Prostate gland (tissue), 2 donors: ENCODE measurements at regions not wholly inside any gene's neighbourhood (a gene's known extent, or its start where the extent isn't known, plus 50 kb on each side); places are given as distances from the start of the nearest gene placed in this dataset.

Experiments used
- DNase-seq: peaks from one replicate; pipeline ENCODE4 v3.0.0-alpha.2; 2019; ENCODE audit warnings: low spot score
- H3K27ac ChIP-seq, 2 donors: fragments of 200-600 bp; sonication (generic); 2 replicates each; pipeline ENCODE4 v1.5.1; 2017 to 2019
- H3K27me3 ChIP-seq: fragments of 200-600 bp; sonication (generic); replicated peaks from 2 replicates; pipeline ENCODE4 v1.5.1; 2019; ENCODE audit not compliant: insufficient read depth
- H3K36me3 ChIP-seq, 2 donors: fragments of 200-600 bp; sonication (generic); 1 replicate in 1 of 2; 2 replicates in 1 of 2; pipeline versions ENCODE4 v1.5.1 to v1.8.1; 2017 to 2019
- H3K4me1 ChIP-seq: fragments of 200-600 bp; sonication (generic); replicated peaks from 2 replicates; pipeline ENCODE4 v1.5.1; 2019
- H3K4me3 ChIP-seq, 2 donors: fragments of 200-600 bp; sonication (generic); 2 replicates each; pipeline ENCODE4 v1.5.1; 2017 to 2019
- H3K9me3 ChIP-seq: fragments of 200-600 bp; sonication (generic); 2 replicates; pipeline ENCODE4 v1.5.1; 2017
- POLR2A ChIP-seq: fragments of 450-650 bp; IDR thresholded peaks from one replicate; pipeline ENCODE4 v1.6.1; 2016; ENCODE audit warnings: antibody characterized with exemption, mild to moderate bottlenecking
- POLR2AphosphoS5 ChIP-seq: sonication (generic); formaldehyde crosslinking; IDR thresholded peaks from one replicate; pipeline ENCODE4 v1.6.1; 2017; ENCODE audit warnings: antibody characterized with exemption
- WGBS: methylation state at CpG from one replicate; pipeline ENCODE4 v1.1.5; 2018; 5-methylcytosine and 5-hydroxymethylcytosine counted together
- intact Hi-C: fragments of 100-400 bp; cut with DNase I; formaldehyde crosslinking; loops from one replicate; pipeline ENCODE4 v1.14.2; 2022
- TF ChIP-seq, protein P1 (sequence below), 4 experiments: fragments of 200-600 bp in 2 of 4; fragments of 450-650 bp in 2 of 4; sonication (generic) in 2 of 4; IDR thresholded peaks; 1 replicate in 3 of 4; 2 replicates in 1 of 4; pipeline ENCODE4 v1.5.1; 2016 to 2019; ENCODE audit warnings: antibody characterized with exemption in 4 of 4, mild to moderate bottlenecking in 2 of 4, moderate library complexity in 2 of 4

DNA sequence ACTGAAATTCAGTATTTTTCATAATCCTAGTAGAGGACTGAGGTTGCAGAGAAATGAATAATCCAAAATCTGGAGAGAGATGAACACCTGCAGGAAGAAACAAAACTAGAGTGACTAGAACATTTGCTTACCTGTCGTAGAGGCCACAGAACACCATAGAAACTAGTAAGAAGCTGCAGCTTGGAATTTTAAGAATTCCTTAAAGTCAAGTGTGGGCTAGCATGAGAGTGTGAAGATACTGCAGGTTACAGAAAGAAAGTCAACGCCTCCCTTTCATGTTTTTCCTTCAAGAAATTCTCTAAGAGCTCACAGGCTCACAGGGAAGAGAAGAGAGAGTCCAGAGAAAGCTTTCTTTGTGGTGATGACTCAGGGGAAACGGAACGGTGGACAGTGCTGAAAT is 633.7 kb downstream of the LRRIQ3 start:
- WGBS, result 38% methylated on average over 4 of the region's 4 CpGs
- Histone ChIP-seq H3K27me3 (no peaks in the 10 kb centered on the region), H3K27ac (no peak overlapping the region), H3K4me3 (no peak overlapping the region), H3K4me1 (no peaks in the 10 kb centered on the region), H3K36me3 (no peaks in the 10 kb centered on the region), H3K9me3 (no peaks in the 10 kb centered on the region)
- TF ChIP-seq, protein P1, sequence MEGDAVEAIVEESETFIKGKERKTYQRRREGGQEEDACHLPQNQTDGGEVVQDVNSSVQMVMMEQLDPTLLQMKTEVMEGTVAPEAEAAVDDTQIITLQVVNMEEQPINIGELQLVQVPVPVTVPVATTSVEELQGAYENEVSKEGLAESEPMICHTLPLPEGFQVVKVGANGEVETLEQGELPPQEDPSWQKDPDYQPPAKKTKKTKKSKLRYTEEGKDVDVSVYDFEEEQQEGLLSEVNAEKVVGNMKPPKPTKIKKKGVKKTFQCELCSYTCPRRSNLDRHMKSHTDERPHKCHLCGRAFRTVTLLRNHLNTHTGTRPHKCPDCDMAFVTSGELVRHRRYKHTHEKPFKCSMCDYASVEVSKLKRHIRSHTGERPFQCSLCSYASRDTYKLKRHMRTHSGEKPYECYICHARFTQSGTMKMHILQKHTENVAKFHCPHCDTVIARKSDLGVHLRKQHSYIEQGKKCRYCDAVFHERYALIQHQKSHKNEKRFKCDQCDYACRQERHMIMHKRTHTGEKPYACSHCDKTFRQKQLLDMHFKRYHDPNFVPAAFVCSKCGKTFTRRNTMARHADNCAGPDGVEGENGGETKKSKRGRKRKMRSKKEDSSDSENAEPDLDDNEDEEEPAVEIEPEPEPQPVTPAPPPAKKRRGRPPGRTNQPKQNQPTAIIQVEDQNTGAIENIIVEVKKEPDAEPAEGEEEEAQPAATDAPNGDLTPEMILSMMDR (IDR thresholded peaks at IDR 0.05), result no peak
- TF ChIP-seq POLR2AphosphoS5, result no peak
- no peak for TF ChIP-seq POLR2A
- no peak for DNase-seq
- intact Hi-C loops, result no loop called here

DNA sequence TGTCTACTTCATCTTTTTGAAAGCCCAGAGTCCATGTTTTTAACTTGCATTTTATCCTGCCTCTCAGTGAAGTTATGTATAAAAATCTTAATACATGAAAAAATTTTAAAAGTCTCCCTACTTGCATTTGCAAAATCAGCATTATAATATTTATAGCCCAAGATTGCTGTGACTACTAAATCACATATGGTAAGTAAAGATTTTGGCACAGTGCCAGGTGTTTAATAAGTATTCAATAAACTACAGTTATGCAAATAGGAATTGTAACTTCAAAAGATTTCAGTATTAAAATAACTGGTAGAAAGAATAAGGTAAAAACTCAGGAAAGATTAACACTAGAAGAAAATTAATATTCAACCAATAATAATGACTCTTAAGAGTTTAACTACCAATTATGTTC is 641.7 kb downstream of the LRRIQ3 start:
- TF ChIP-seq, protein P1 (IDR thresholded peaks at IDR 0.05), result no peak
- TF ChIP-seq POLR2AphosphoS5 (no peak), POLR2A (no peak)

DNA sequence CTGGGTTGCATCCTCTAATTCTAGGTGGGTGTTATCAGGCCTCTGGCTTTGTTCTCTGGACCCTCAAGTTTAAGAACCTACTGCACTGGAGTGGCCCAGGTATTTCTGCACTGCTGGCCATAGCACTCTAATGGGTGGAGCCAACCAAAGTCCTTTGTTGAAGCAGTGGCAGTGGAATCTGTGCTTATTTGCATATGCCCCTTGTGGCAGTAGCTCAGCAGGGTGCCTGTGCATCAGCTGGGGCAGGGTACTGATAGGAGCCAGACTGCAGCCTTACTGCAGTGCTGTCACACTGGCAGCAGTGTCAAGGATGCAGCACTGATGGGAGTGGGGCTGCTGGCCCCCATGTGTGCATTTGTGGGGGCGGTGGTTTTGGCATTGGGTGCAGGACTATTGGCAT is 660.6 kb downstream of the LRRIQ3 start:
- Histone ChIP-seq H3K27me3 (no peaks in the 10 kb centered on the region), H3K27ac (no peak overlapping the region), H3K4me1 (no peaks in the 10 kb centered on the region), H3K36me3 (no peaks in the 10 kb centered on the region), H3K4me3 (no peak overlapping the region), H3K9me3 (no peaks in the 10 kb centered on the region)
- TF ChIP-seq POLR2AphosphoS5 (no peak), POLR2A (no peak)
- TF ChIP-seq, protein P1 (IDR thresholded peaks at IDR 0.05), result no peak
- WGBS, result 100% methylated on average over 1 of the region's 1 CpG
- no peak for DNase-seq
- intact Hi-C loops, result no loop called here

More for the DNA sequence above, 641.7 kb downstream of the LRRIQ3 start:
- Histone ChIP-seq H3K4me1 (no peaks in the 10 kb centered on the region), H3K9me3 (no peaks in the 10 kb centered on the region), H3K36me3 (no peaks in the 10 kb centered on the region), H3K4me3 (no peak overlapping the region), H3K27me3 (no peaks in the 10 kb centered on the region), H3K27ac (no peak overlapping the region)
- intact Hi-C loops, result no loop called here
- no peak for DNase-seq

DNA sequence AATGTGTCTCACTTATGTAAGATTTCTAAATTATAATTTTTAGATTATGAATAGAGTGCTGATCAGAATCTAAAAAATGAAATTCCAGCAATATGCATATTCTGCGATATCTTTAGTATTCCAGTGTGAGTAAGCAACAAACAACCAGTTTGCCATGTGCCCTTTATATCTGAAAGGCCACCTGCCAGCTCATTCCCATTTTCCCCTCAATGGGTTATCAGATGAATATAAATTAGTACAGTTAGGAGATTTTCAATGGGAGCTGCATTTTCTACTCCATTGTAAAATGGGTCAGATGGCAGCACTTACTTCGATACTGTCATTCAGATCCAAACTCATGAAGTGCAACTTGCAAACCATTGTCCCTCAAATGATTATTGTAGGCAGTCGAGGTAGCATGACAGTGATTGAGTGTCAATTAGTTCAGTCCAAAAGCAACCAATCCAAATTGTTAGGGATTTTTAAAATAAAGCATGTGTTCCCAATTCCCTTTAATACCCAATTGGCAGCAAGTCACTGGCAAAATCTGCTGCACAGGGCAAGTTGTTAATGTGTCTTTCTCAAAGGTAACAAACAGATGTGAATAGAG is 680.3 kb downstream of the LRRIQ3 start:
- no peak for DNase-seq
- no peaks in the 10 kb centered on the region for H3K4me1 ChIP-seq
- no peaks in the 10 kb centered on the region for H3K27me3 ChIP-seq
- 70% methylated on average over 3 of the region's 3 CpGs for WGBS
- TF ChIP-seq POLR2A, result no peak
- TF ChIP-seq, protein P1 (IDR thresholded peaks at IDR 0.05), result no peak
- no peak for TF ChIP-seq POLR2AphosphoS5
- H3K27ac ChIP-seq, result no peak overlapping the region
- no peak overlapping the region for H3K4me3 ChIP-seq
- H3K36me3 ChIP-seq, result no peaks in the 10 kb centered on the region
- intact Hi-C loops, result no loop called here
- H3K9me3 ChIP-seq, result no peaks in the 10 kb centered on the region

DNA sequence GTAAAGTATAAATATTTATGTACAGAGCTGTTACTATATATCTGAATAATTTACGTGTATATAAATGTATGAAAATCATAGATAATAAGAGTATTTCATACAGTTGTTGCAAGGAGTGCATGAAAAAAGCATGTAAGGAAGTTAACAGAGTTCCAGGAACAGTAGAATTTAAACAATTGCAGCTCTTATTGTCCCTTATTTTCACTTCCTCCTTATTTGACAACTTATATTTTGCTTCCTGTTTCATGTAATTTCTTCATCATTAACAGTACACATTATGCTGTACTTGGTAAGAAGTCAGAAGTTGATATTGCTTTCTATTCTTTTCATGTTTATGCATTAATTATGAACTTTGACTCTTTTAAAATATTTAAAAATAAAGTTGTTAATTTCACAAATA is 681.5 kb downstream of the LRRIQ3 start:
- no peak overlapping the region for H3K4me3 ChIP-seq
- no peak for TF ChIP-seq POLR2AphosphoS5
- TF ChIP-seq POLR2A, result no peak
- TF ChIP-seq, protein P1 (IDR thresholded peaks at IDR 0.05), result no peak
- no peak for DNase-seq
- H3K9me3 ChIP-seq, result no peaks in the 10 kb centered on the region
- H3K27ac ChIP-seq, result no peak overlapping the region
- H3K36me3 ChIP-seq, result no peaks in the 10 kb centered on the region
- intact Hi-C loops, result no loop called here
- H3K27me3 ChIP-seq, result no peaks in the 10 kb centered on the region
- no peaks in the 10 kb centered on the region for H3K4me1 ChIP-seq
- WGBS, result 67% methylated on average over 1 of the region's 1 CpG
